Ureter (tissue), 1 donor: ENCODE measurements at regions not wholly inside any gene's neighbourhood (a gene's known extent, or its start where the extent isn't known, plus 50 kb on each side); places are given as distances from the start of the nearest gene placed in this dataset.
"Not testable (repeated sequence)": the region's sequence is repeated elsewhere in the genome, so short reads cannot be mapped to it uniquely, and the experiment has no call there.

ENCODE experiments used
- DNase-seq: peaks from one replicate; pipeline ENCODE4 v3.0.0-alpha.2; 2020; ENCODE audit warnings: low spot score
- donor health status: DM: yes; HTN: yes; CAD: no.

GRCh38 chr1:212155219-212155618, 119.7 kb downstream of the DTL start:
- DNase-seq, result no peak

- DNase-seq, result no peak
Measured at GRCh38 chr1:212157252-212157651, 121.7 kb downstream of the DTL start.

- DNase-seq, result no peak
Measured at GRCh38 chr1:212158912-212159796, 123.6 kb downstream of the DTL start.

- no peak for DNase-seq
Measured at GRCh38 chr1:212161231-212161781, 123.9 kb upstream of the PPP2R5A start.

- peak; percentile 51 for DNase-seq
Measured at GRCh38 chr1:212162635-212163034, 122.6 kb upstream of the PPP2R5A start.

GRCh38 chr1:212164095-212164872, 120.9 kb upstream of the PPP2R5A start:
- DNase-seq, result no peak

GRCh38 chr1:212166244-212166643, 119.0 kb upstream of the PPP2R5A start:
- no peak for DNase-seq

- DNase-seq, result no peak
Measured at GRCh38 chr1:212166644-212167043, 118.6 kb upstream of the PPP2R5A start.

GRCh38 chr1:212167098-212167497, 118.1 kb upstream of the PPP2R5A start:
- DNase-seq, result no peak

GRCh38 chr1:212173567-212173966, 111.6 kb upstream of the PPP2R5A start:
- DNase-seq, result no peak

- not testable (repeated sequence) for DNase-seq
Measured at GRCh38 chr1:212174295-212174694, 110.9 kb upstream of the PPP2R5A start.

- no peak for DNase-seq
Measured at GRCh38 chr1:212177542-212177941, 107.7 kb upstream of the PPP2R5A start.

- no peak for DNase-seq
Measured at GRCh38 chr1:212178851-212179250, 106.4 kb upstream of the PPP2R5A start.

- DNase-seq, result no peak
Measured at GRCh38 chr1:212179394-212180076, 105.7 kb upstream of the PPP2R5A start.

- no peak for DNase-seq
Measured at GRCh38 chr1:212181015-212181882, 104.0 kb upstream of the PPP2R5A start.

GRCh38 chr1:212182171-212182570, 103.0 kb upstream of the PPP2R5A start:
- no peak for DNase-seq

GRCh38 chr1:212182579-212182978, 102.6 kb upstream of the PPP2R5A start:
- DNase-seq, result no peak

- DNase-seq, result no peak
Measured at GRCh38 chr1:212186427-212187207, 98.6 kb upstream of the PPP2R5A start.

GRCh38 chr1:212188599-212189351, 96.4 kb upstream of the PPP2R5A start:
- DNase-seq, result no peak
